Right renal pelvis (tissue), 4 donors: ENCODE measurements at regions not wholly inside any gene's neighbourhood (a gene's known extent, or its start where the extent isn't known, plus 50 kb on each side); places are given as distances from the start of the nearest gene placed in this dataset.
A peak's percentile ranks its signal among the peaks of the same experiment; 100 is the strongest.
"Not testable (repeated sequence)": the region's sequence is repeated elsewhere in the genome, so short reads cannot be mapped to it uniquely, and the experiment has no call there.

Experiments
- DNase-seq, 4 donors: peaks; one replicate each; pipeline ENCODE4 v3.0.0-alpha.2; 2013; ENCODE audit warnings: low read depth in 4 of 4, low spot score in 3 of 4, missing footprints in 1 of 4

- DNase-seq = no peak
Observed at GRCh38 chr18:65206551-65207260, 544.1 kb upstream of the CDH7 start.

DNA sequence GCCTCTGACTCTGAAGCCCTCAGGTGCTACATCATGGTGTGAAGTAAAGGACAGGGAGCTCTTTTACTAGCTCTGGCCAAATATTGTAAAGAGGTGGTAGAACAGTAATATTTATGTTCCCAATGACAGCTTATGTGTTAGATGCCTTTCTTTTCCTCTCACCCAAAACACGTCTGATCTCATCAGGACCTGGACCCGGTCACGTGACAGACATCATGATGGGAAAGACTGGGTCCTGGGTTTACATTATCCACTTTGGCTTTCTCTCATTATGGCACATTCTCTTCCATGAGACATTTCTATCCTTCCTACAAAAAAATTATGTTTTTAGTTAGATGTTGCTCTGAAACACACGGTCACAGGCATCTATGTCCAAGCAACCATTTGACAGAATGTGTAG, 548.7 kb upstream of the CDH7 start:
- no peak for DNase-seq

- no peak for DNase-seq
Observed at GRCh38 chr18:65175681-65176080, 575.1 kb upstream of the CDH7 start.

GRCh38 chr18:65162086-65162485, 588.7 kb upstream of the CDH7 start:
- DNase-seq = not testable (repeated sequence)

GRCh38 chr18:65146482-65147021, 604.3 kb upstream of the CDH7 start:
- DNase-seq = no peak

DNA sequence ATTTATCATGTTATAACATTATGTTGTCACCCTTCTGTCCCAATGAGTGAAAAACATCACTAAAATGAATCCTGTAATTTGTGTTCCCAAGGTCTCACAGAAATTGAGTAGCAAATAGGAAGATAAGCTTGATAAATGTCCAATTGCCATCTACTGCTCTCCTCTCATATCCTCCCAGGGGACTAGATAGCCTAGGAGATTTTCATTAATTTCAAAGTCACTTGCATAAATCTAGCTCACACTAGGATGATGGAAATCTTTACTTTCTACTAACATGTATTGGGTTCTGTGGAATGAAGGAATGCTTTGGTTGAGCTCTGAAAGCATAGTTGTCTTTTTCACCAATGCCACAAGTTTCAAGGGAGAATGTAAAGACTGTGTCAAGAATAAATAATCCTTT, 605.5 kb upstream of the CDH7 start:
- no peak for DNase-seq

DNA sequence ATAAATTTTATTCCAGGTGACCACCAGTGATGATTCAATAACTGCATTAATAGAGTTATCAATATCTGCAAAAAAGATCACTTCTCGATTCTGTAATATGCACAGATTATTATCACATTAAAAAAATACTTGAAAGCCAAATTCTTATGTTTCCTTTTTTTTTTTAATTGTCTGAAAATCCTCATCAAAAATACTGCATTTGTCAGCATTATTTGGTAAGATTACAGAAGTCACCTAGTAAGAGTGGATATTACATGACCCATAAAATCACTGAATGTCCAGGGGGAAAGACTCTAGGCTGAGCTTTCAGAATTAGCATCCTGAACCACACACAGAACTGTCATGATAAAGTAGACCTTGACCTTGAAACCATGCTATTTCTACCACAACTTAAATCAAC, 617.2 kb upstream of the CDH7 start:
- DNase-seq = no peak

DNA sequence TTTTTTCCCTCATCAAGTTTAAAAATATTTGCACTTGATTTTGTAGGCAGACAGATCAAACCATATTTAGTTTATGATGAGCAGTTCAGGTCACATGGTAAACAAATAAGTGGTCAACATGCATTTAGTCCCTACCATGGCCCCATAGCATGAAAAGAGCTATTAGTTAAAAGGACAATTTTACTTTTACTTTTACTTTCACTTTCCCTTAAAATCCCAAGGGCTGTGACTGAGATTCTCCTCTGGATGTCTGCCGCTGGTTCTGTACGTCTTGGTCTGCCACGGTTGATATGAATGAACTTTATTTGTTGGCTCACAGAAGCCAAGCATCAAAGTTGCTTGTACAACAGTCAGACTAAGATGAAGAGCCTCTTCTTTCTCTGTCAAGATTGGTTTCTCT, 626.2 kb upstream of the CDH7 start:
- no peak for DNase-seq

DNA sequence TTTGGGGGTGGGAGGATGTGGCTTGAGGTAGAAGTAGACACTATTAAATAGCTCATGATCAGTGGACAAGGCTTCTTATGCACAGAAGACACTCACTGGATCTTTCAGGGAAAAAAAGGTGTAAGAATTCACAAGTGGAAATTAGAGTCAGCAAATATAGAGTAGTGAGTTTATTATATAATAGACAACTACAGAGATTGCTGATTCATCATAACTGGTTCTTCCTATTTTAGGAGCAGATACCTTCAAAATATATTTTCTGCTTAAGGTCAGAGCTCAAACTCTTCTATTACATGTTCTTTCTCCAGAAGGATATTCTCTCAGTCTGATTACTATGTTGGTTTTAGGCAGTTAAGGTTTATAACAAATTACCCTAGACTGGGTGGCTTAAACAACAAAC, 646.9 kb upstream of the CDH7 start:
- no peak for DNase-seq

GRCh38 chr18:65093346-65093745, 657.5 kb upstream of the CDH7 start:
- no peak for DNase-seq

GRCh38 chr18:65091744-65092329, 659.0 kb upstream of the CDH7 start:
- peak in 1 of 4 donors; percentile 7 for DNase-seq

DNA sequence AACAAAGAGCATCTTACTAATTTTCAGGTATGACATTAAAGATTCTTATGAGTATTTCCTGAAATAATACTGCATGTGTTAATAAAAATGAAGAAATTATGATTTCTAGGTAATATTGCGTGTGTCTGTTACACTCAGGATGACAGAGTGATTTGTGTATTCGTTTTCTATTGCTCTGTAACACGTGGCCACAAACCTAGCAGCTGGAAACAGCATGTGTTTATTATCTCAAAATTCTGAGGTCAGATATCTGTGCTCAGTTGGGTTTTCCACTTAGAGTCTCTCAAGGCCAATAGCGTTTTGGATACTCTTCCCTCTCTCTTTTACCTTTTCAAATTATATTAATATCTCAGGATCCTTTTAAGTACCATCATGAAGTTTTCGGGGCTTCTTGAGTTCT, 667.9 kb upstream of the CDH7 start:
- DNase-seq = no peak

DNA sequence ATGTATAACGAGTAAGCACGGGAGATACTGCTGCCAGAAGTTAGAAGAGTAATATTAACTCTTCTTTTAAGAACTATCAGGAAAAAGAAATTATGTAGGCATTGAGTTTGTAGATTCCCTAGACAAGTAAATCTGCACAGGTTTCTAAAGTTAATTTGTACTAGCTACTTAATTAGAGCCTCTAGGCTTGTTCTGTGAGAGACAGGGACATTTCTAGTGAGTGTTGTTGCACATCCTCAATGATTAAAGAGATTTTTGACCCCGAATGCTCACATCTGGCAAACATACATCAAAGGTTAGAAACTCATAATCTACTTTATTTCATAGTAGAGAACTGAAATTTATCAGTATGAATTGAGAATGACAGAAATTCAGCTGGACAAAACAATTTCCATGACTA, 669.0 kb upstream of the CDH7 start:
- DNase-seq = no peak

- DNase-seq = no peak
Observed at GRCh38 chr18:65073060-65073550, 677.7 kb upstream of the CDH7 start.

DNA sequence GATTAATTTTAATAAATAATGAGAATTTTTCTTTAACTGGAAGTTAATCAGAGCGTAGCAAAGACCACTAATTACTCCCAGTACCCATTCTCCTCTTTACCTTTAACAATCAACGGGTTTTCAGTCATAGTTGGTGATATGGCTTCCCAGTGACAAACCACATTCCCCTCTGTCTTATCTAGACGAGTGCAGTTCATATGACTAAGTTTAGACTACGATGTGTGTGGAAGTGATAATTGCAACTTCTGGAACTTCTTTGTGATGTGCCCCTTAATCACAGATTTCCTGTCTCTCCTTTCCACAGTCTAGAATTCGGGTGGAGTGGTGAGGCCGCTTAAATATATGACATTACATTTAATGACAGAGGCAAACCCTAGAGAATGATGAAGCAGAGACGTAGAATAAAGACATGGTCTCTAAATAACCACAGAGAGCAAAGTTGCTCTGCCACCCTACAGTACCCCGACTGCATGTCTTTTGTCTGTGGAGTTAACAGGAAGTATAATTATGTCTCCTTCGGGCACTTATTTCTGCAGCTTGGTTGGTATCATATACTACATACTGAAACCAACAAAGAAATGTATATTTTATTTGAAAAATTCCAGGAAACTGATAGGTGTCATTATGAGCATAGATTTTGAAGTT, 693.3 kb upstream of the CDH7 start:
- DNase-seq = no peak

DNA sequence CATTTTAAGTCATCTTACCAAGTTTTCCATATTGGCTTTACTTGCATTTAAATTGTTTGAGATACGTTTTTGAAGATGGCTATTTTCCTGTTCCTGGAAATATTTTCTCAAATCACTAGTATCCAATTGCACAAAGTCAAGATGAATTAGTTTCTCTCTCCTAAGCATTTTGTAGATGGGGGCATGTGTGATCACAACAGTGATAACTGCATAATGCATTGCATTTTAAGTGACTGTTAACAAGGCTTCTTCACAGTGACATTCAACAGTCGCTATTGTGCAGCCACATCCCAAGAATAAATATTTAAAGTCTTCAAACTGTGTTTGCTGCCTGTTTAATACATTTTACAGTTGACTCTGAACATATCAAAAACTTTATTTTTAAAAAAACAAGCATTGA, 694.2 kb upstream of the CDH7 start:
- no peak for DNase-seq

GRCh38 chr18:65049586-65049985, 701.2 kb upstream of the CDH7 start:
- no peak for DNase-seq

GRCh38 chr18:65039578-65039977, 711.2 kb upstream of the CDH7 start:
- no peak for DNase-seq

- no peak for DNase-seq
Observed at GRCh38 chr18:65035701-65036100, 715.1 kb upstream of the CDH7 start.

GRCh38 chr18:65025756-65026155, 725.1 kb upstream of the CDH7 start:
- no peak for DNase-seq

DNA sequence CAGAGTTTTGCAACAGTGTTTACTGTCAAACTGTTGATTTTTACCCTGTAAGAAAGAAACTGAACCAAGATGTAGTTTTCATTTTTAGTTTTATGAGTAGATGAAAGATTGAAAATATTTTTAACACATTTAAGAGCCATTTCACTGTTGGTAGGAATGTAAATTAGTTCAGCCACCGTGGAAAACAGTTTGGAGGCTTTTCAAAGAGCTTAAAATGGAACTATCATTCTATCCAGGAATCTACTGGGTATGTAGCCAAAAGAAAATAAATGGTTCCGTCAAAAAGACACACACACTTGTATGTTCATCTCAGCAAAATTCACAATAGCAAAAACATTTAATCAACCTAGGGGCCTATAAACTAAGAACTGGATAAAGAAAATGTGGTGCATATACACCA, 729.8 kb upstream of the CDH7 start:
- no peak for DNase-seq

- no peak for DNase-seq
Observed at GRCh38 chr18:65018184-65018583, 732.6 kb upstream of the CDH7 start.
